PC-3 (cell line): ENCODE measurements at regions not wholly inside any gene's neighbourhood (a gene's known extent, or its start where the extent isn't known, plus 50 kb on each side); places are given as distances from the start of the nearest gene placed in this dataset.

ENCODE experiments used
- EZH2 ChIP-seq: fragments of 300-600 bp; sonication (generic); IDR thresholded peaks from one replicate; pipeline ENCODE4 v1.6.1; 2017; ENCODE audit warnings: antibody characterized with exemption, mild to moderate bottlenecking, low read length; ENCODE audit not compliant: unreplicated experiment
- TF ChIP-seq, protein P1 (sequence below): fragments of 300-600 bp; sonication (generic); conservative IDR thresholded peaks from 2 replicates; pipeline ENCODE4 v1.5.1; 2017; ENCODE audit warnings: antibody characterized with exemption, low read depth, mild to moderate bottlenecking, low read length

DNA sequence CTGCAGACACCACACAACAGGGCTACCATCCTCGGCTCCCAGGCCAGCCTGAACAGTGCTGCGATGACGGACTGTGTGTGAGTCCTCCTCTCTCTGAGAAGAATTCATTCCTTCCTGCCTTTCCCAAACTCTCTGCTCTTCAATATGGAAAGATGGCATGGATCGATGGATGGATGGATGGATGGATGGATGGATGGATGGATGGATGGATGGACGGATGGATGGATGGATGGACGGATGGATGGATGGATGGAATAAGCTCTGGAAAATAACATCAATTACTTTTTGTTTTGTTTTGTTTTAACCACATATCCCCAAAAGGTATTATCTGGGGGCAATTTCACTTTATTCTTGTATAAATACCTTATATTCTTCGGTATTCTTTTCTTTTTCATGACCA is 151.9 kb downstream of the AKR1D1 start:
- TF ChIP-seq, protein P1, sequence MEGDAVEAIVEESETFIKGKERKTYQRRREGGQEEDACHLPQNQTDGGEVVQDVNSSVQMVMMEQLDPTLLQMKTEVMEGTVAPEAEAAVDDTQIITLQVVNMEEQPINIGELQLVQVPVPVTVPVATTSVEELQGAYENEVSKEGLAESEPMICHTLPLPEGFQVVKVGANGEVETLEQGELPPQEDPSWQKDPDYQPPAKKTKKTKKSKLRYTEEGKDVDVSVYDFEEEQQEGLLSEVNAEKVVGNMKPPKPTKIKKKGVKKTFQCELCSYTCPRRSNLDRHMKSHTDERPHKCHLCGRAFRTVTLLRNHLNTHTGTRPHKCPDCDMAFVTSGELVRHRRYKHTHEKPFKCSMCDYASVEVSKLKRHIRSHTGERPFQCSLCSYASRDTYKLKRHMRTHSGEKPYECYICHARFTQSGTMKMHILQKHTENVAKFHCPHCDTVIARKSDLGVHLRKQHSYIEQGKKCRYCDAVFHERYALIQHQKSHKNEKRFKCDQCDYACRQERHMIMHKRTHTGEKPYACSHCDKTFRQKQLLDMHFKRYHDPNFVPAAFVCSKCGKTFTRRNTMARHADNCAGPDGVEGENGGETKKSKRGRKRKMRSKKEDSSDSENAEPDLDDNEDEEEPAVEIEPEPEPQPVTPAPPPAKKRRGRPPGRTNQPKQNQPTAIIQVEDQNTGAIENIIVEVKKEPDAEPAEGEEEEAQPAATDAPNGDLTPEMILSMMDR = no peak
- TF ChIP-seq EZH2 = no peak
